Thoracic aorta (tissue), 2 donors: ENCODE measurements at regions not wholly inside any gene's neighbourhood (a gene's known extent, or its start where the extent isn't known, plus 50 kb on each side); places are given as distances from the start of the nearest gene placed in this dataset.

Source experiments
- ATAC-seq: fragments of 150-250 bp; one replicate; pipeline ENCODE4 v1.8.0; 2017; ENCODE audit warnings: low read depth; ENCODE audit not compliant: insufficient number of reproducible peaks, low FRiP score
- DNase-seq: peaks from one replicate; pipeline ENCODE4 v3.0.0-alpha.2; 2020; ENCODE audit warnings: low spot score
- H3K27ac ChIP-seq, 2 donors: fragments of 200-600 bp; sonication (generic); 1 replicate in 1 of 2; 2 replicates in 1 of 2; pipeline ENCODE4 v1.5.1; 2016; ENCODE audit warnings: mild to moderate bottlenecking in 2 of 2, moderate library complexity in 2 of 2
- H3K27me3 ChIP-seq: fragments of 200-600 bp; sonication (generic); replicated peaks from 2 replicates; pipeline ENCODE4 v1.6.0; 2016; ENCODE audit warnings: mild to moderate bottlenecking; ENCODE audit not compliant: insufficient read depth
- H3K36me3 ChIP-seq: fragments of 200-600 bp; sonication (generic); one replicate; pipeline ENCODE4 v1.5.1; 2016
- H3K4me1 ChIP-seq, 2 donors: fragments of 200-600 bp; sonication (generic); 1 replicate in 1 of 2; 2 replicates in 1 of 2; pipeline versions ENCODE4 v1.5.1 to v1.6.0; 2016; ENCODE audit warnings: low read depth in 2 of 2, mild to moderate bottlenecking in 1 of 2; ENCODE audit not compliant: control insufficient read depth in 1 of 2
- H3K4me3 ChIP-seq: fragments of 200-600 bp; sonication (generic); 2 replicates; pipeline ENCODE4 v1.5.1; 2016; ENCODE audit warnings: mild to moderate bottlenecking
- H3K9me3 ChIP-seq: fragments of 200-600 bp; sonication (generic); 2 replicates; pipeline ENCODE4 v1.5.1; 2016
- CTCF ChIP-seq: fragments of 200-600 bp; sonication (generic); IDR thresholded peaks from one replicate; pipeline ENCODE4 v1.5.1; 2019; ENCODE audit warnings: antibody characterized with exemption

GRCh38 chr1:221416723-221417122, 325.2 kb downstream of the DUSP10 start:
- H3K27ac ChIP-seq = no peak overlapping the region
- no peaks in the 10 kb centered on the region for H3K9me3 ChIP-seq
- no peak for ATAC-seq
- peaks cover 0 to 5% of the 10 kb centered on the region in 2 donors for H3K4me1 ChIP-seq
- no peaks in the 10 kb centered on the region for H3K27me3 ChIP-seq
- H3K4me3 ChIP-seq = no peak overlapping the region
- DNase-seq = no peak
- TF ChIP-seq CTCF = no peak
- H3K36me3 ChIP-seq = no peaks in the 10 kb centered on the region

GRCh38 chr1:221418346-221418745, 323.5 kb downstream of the DUSP10 start:
- Histone ChIP-seq H3K36me3 (no peaks in the 10 kb centered on the region), H3K27ac (no peak overlapping the region), H3K9me3 (no peaks in the 10 kb centered on the region), H3K27me3 (no peaks in the 10 kb centered on the region), H3K4me3 (no peak overlapping the region), H3K4me1 (peaks cover 0 to 5% of the 10 kb centered on the region in 2 donors)
- no peak for ATAC-seq
- TF ChIP-seq CTCF = no peak
- DNase-seq = no peak

- no peak overlapping the region for H3K27ac ChIP-seq
- no peaks in the 10 kb centered on the region for H3K9me3 ChIP-seq
- H3K4me1 ChIP-seq = peaks cover 0 to 5% of the 10 kb centered on the region in 2 donors
- no peak overlapping the region for H3K4me3 ChIP-seq
- no peak for ATAC-seq
- no peaks in the 10 kb centered on the region for H3K36me3 ChIP-seq
- no peak for DNase-seq
- no peak for TF ChIP-seq CTCF
- no peaks in the 10 kb centered on the region for H3K27me3 ChIP-seq
These were observed 322.3 kb downstream of the DUSP10 start for GRCh38 chr1:221419513-221420095.

GRCh38 chr1:221429264-221429663, 312.6 kb downstream of the DUSP10 start:
- no peaks in the 10 kb centered on the region for H3K9me3 ChIP-seq
- peaks cover 0 to 6% of the 10 kb centered on the region in 2 donors for H3K4me1 ChIP-seq
- ATAC-seq (no peak), DNase-seq (no peak)
- no peaks in the 10 kb centered on the region for H3K36me3 ChIP-seq
- no peak overlapping the region for H3K4me3 ChIP-seq
- no peaks in the 10 kb centered on the region for H3K27me3 ChIP-seq
- TF ChIP-seq CTCF = no peak
- H3K27ac ChIP-seq = no peak overlapping the region

GRCh38 chr1:221430152-221430960, 311.5 kb downstream of the DUSP10 start:
- DNase-seq (no peak), ATAC-seq (no peak)
- no peak overlapping the region for H3K27ac ChIP-seq
- no peak overlapping the region for H3K4me3 ChIP-seq
- H3K36me3 ChIP-seq = no peaks in the 10 kb centered on the region
- no peak for TF ChIP-seq CTCF
- H3K9me3 ChIP-seq = no peaks in the 10 kb centered on the region
- H3K4me1 ChIP-seq = peaks cover 0 to 6% of the 10 kb centered on the region in 2 donors
- no peaks in the 10 kb centered on the region for H3K27me3 ChIP-seq
